ENCODE measurements at regions not wholly inside any gene's neighbourhood (a gene's known extent, or its start where the extent isn't known, plus 50 kb on each side); places are given as distances from the start of the nearest gene placed in this dataset.

- Histone ChIP-seq H3K4me3 (ENCODE audit: low read length) (no peak overlapping the region), H3K27me3 (ENCODE audit: insufficient read depth, low read depth, low read length) (no peaks in the 10 kb centered on the region), H3K9me3 (ENCODE audit: low read length) (no peaks in the 10 kb centered on the region), H3K9ac (ENCODE audit: low read length) (no peak overlapping the region), H3K79me2 (replicated peaks; ENCODE audit: insufficient read depth, low read length) (no peaks in the 10 kb centered on the region), H3K9me2 (ENCODE audit: insufficient read depth, low read length) (no peaks in the 10 kb centered on the region), H4K20me1 (ENCODE audit: insufficient read depth) (no peaks in the 10 kb centered on the region), H2AFZ (ENCODE audit: low read depth, low read length) (no peak overlapping the region), H3K4me2 (ENCODE audit: low read length) (no peak overlapping the region), H3K27ac (ENCODE audit: low read length) (no peak overlapping the region), H3K36me3 (ENCODE audit: insufficient read depth, low read length) (no peaks in the 10 kb centered on the region), H3F3A (ENCODE audit: insufficient read depth, low read length, poor library complexity, severe bottlenecking) (no peaks in the 10 kb centered on the region)
- TF ChIP-seq RAD21 (conservative IDR thresholded peaks at IDR 0.05) (no peak), EP300 (conservative IDR thresholded peaks at IDR 0.05; ENCODE audit: poor library complexity, severe bottlenecking) (no peak), REST (IDR thresholded peaks at IDR 0.05; ENCODE audit: borderline replicate concordance) (no peak), EZH2 (IDR thresholded peaks at IDR 0.05; ENCODE audit: borderline replicate concordance, insufficient read depth, low read length, poor library complexity, severe bottlenecking) (no peak), POLR2AphosphoS5 (IDR thresholded peaks at IDR 0.05) (no peak), CTCF (IDR thresholded peaks at IDR 0.05; ENCODE audit: poor library complexity, severe bottlenecking) (no peak), SMC3 (conservative IDR thresholded peaks at IDR 0.05; ENCODE audit: poor library complexity) (no peak), TAF1 (IDR thresholded peaks at IDR 0.05; ENCODE audit: low read depth) (no peak), MXI1 (conservative IDR thresholded peaks at IDR 0.05; ENCODE audit: poor library complexity, severe bottlenecking) (no peak)
Measured at GRCh38 chr1:229119161-229119560, 151.8 kb upstream of the RAB4A start.

- Histone ChIP-seq H3K9me3 (ENCODE audit: low read length) (no peaks in the 10 kb centered on the region), H3K9me2 (ENCODE audit: insufficient read depth, low read length) (no peaks in the 10 kb centered on the region), H2AFZ (ENCODE audit: low read depth, low read length) (no peak overlapping the region), H3K27me3 (ENCODE audit: insufficient read depth, low read depth, low read length) (no peaks in the 10 kb centered on the region), H3K36me3 (ENCODE audit: insufficient read depth, low read length) (no peaks in the 10 kb centered on the region), H3K4me2 (ENCODE audit: low read length) (no peak overlapping the region), H3K4me3 (ENCODE audit: low read length) (no peak overlapping the region), H3K27ac (ENCODE audit: low read length) (no peak overlapping the region), H3K79me2 (replicated peaks; ENCODE audit: insufficient read depth, low read length) (no peaks in the 10 kb centered on the region), H3F3A (ENCODE audit: insufficient read depth, low read length, poor library complexity, severe bottlenecking) (no peaks in the 10 kb centered on the region), H3K9ac (ENCODE audit: low read length) (no peak overlapping the region), H4K20me1 (ENCODE audit: insufficient read depth) (no peaks in the 10 kb centered on the region)
- TF ChIP-seq TAF1 (IDR thresholded peaks at IDR 0.05; ENCODE audit: low read depth) (no peak), POLR2AphosphoS5 (IDR thresholded peaks at IDR 0.05) (no peak), SMC3 (conservative IDR thresholded peaks at IDR 0.05; ENCODE audit: poor library complexity) (no peak)
Measured at GRCh38 chr1:229119876-229120275, 151.0 kb upstream of the RAB4A start.
